ENCODE measurements at regions not wholly inside any gene's neighbourhood (a gene's known extent, or its start where the extent isn't known, plus 50 kb on each side); places are given as distances from the start of the nearest gene placed in this dataset.

- TF ChIP-seq POLR2A (IDR thresholded peaks at IDR 0.05) = no peak
- TF ChIP-seq CTCF (IDR thresholded peaks at IDR 0.05) = no peak
These were observed 164.5 kb upstream of the EGFLAM start for GRCh38 chr5:38093855-38094254.

Data from body of pancreas (tissue), 4 donors.